ENCODE measurements at regions not wholly inside any gene's neighbourhood (a gene's known extent, or its start where the extent isn't known, plus 50 kb on each side); places are given as distances from the start of the nearest gene placed in this dataset.

GRCh38 chr4:124961138-124961750 lies 248.7 kb upstream of the ANKRD50 start:
- DNase-seq (ENCODE audit: extremely low read depth, insufficient read length) = no peak
- no peak for TF ChIP-seq CTCF (IDR thresholded peaks at IDR 0.05; ENCODE audit: insufficient read depth, low read length, poor library complexity, severe bottlenecking)
- no peaks in the 10 kb centered on the region for H3K36me3 ChIP-seq (ENCODE audit: control insufficient read depth, insufficient read depth, low read length)
- H3K27me3 ChIP-seq (replicated peaks; ENCODE audit: control insufficient read depth, insufficient read depth, low read length) = no peaks in the 10 kb centered on the region
- H3K4me3 ChIP-seq (replicated peaks; ENCODE audit: low read depth, low read length) = no peak overlapping the region

GRCh38 chr4:124958847-124959246 lies 246.3 kb upstream of the ANKRD50 start:
- DNase-seq (ENCODE audit: extremely low read depth, insufficient read length) = no peak
- no peak for TF ChIP-seq CTCF (IDR thresholded peaks at IDR 0.05; ENCODE audit: insufficient read depth, low read length, poor library complexity, severe bottlenecking)
- H3K27me3 ChIP-seq (replicated peaks; ENCODE audit: control insufficient read depth, insufficient read depth, low read length) = no peaks in the 10 kb centered on the region
- no peak overlapping the region; the same call in 1 of the 2 replicates for H3K4me3 ChIP-seq (replicated peaks; ENCODE audit: low read depth, low read length)
- H3K36me3 ChIP-seq (ENCODE audit: control insufficient read depth, insufficient read depth, low read length) = no peaks in the 10 kb centered on the region

- no peak for TF ChIP-seq CTCF (IDR thresholded peaks at IDR 0.05; ENCODE audit: insufficient read depth, low read length, poor library complexity, severe bottlenecking)
- DNase-seq (ENCODE audit: extremely low read depth, insufficient read length) = no peak
- Histone ChIP-seq H3K36me3 (ENCODE audit: control insufficient read depth, insufficient read depth, low read length) (no peaks in the 10 kb centered on the region), H3K27me3 (replicated peaks; ENCODE audit: control insufficient read depth, insufficient read depth, low read length) (no peaks in the 10 kb centered on the region), H3K4me3 (replicated peaks; ENCODE audit: low read depth, low read length) (no peak overlapping the region)
Observed at GRCh38 chr4:124955476-124955875, 242.9 kb upstream of the ANKRD50 start.

GRCh38 chr4:124954046-124954445 lies 241.5 kb upstream of the ANKRD50 start:
- DNase-seq (ENCODE audit: extremely low read depth, insufficient read length) = no peak
- Histone ChIP-seq H3K27me3 (replicated peaks; ENCODE audit: control insufficient read depth, insufficient read depth, low read length) (no peaks in the 10 kb centered on the region), H3K36me3 (ENCODE audit: control insufficient read depth, insufficient read depth, low read length) (no peaks in the 10 kb centered on the region), H3K4me3 (replicated peaks; ENCODE audit: low read depth, low read length) (no peak overlapping the region)
- TF ChIP-seq CTCF (IDR thresholded peaks at IDR 0.05; ENCODE audit: insufficient read depth, low read length, poor library complexity, severe bottlenecking) = no peak

- H3K27me3 ChIP-seq (replicated peaks; ENCODE audit: control insufficient read depth, insufficient read depth, low read length) = no peaks in the 10 kb centered on the region
- no peak for DNase-seq (ENCODE audit: extremely low read depth, insufficient read length)
- no peak overlapping the region for H3K4me3 ChIP-seq (replicated peaks; ENCODE audit: low read depth, low read length)
- no peak for TF ChIP-seq CTCF (IDR thresholded peaks at IDR 0.05; ENCODE audit: insufficient read depth, low read length, poor library complexity, severe bottlenecking)
- no peaks in the 10 kb centered on the region for H3K36me3 ChIP-seq (ENCODE audit: control insufficient read depth, insufficient read depth, low read length)
Observed at GRCh38 chr4:124953486-124953885, 241.0 kb upstream of the ANKRD50 start.

GRCh38 chr4:124953061-124953460 lies 240.5 kb upstream of the ANKRD50 start:
- TF ChIP-seq CTCF (IDR thresholded peaks at IDR 0.05; ENCODE audit: insufficient read depth, low read length, poor library complexity, severe bottlenecking) = no peak
- no peaks in the 10 kb centered on the region for H3K36me3 ChIP-seq (ENCODE audit: control insufficient read depth, insufficient read depth, low read length)
- DNase-seq (ENCODE audit: extremely low read depth, insufficient read length) = no peak
- no peak overlapping the region for H3K4me3 ChIP-seq (replicated peaks; ENCODE audit: low read depth, low read length)
- H3K27me3 ChIP-seq (replicated peaks; ENCODE audit: control insufficient read depth, insufficient read depth, low read length) = no peaks in the 10 kb centered on the region
